ENCODE measurements at regions not wholly inside any gene's neighbourhood (a gene's known extent, or its start where the extent isn't known, plus 50 kb on each side); places are given as distances from the start of the nearest gene placed in this dataset.

DNA sequence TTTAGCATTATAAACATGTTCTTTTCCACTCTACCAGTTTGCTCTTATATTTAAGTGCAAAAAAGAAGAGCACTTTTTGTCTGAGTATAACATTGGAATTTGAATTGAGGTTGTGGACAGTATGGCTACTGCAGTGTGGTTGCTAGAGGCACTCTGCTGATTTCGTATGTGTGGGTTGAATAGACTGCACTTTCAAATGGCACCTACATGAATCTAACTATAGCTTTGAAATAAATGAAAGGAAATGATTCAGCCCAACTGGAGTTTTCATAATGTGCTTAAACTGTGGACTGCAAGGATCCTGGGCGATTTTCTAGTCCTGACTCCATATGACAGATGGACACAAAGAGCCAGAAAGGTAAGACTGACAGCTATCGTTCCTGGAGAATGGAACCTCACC, 657.6 kb upstream of the RIOK2 start:
- TF ChIP-seq, protein P1, sequence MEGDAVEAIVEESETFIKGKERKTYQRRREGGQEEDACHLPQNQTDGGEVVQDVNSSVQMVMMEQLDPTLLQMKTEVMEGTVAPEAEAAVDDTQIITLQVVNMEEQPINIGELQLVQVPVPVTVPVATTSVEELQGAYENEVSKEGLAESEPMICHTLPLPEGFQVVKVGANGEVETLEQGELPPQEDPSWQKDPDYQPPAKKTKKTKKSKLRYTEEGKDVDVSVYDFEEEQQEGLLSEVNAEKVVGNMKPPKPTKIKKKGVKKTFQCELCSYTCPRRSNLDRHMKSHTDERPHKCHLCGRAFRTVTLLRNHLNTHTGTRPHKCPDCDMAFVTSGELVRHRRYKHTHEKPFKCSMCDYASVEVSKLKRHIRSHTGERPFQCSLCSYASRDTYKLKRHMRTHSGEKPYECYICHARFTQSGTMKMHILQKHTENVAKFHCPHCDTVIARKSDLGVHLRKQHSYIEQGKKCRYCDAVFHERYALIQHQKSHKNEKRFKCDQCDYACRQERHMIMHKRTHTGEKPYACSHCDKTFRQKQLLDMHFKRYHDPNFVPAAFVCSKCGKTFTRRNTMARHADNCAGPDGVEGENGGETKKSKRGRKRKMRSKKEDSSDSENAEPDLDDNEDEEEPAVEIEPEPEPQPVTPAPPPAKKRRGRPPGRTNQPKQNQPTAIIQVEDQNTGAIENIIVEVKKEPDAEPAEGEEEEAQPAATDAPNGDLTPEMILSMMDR (conservative IDR thresholded peaks at IDR 0.05) = no peak
- no peak for TF ChIP-seq ZFX (IDR thresholded peaks at IDR 0.05)

Data from C4-2B (cell line).